GM21515 (cell line): ENCODE measurements at regions not wholly inside any gene's neighbourhood (a gene's known extent, or its start where the extent isn't known, plus 50 kb on each side); places are given as distances from the start of the nearest gene placed in this dataset.

Source experiments
- ATAC-seq: cut with Tn5 transposase; IDR thresholded peaks from one replicate; pipeline ENCODE4 v1.9.1; 2021; ENCODE audit not compliant: unreplicated experiment

DNA sequence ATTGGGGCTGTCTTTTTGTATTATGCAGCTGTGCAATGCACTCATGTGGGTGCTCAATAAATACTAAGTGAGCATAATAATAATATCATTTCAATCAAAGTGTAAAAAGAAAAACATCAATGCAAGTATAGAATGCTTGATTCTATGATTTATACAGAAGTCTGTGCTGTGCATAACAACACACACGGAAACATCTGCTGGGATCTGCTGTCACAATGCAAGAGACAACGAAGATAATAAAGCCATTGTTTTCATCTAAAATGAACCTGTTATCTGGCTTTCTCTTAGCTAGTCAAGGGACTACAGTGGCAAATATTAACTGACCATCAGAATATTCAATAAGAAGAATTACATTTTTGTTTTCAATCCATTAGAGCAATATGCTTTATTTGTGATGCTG, 1156.9 kb upstream of the MAP3K7 start:
- no peak for ATAC-seq

DNA sequence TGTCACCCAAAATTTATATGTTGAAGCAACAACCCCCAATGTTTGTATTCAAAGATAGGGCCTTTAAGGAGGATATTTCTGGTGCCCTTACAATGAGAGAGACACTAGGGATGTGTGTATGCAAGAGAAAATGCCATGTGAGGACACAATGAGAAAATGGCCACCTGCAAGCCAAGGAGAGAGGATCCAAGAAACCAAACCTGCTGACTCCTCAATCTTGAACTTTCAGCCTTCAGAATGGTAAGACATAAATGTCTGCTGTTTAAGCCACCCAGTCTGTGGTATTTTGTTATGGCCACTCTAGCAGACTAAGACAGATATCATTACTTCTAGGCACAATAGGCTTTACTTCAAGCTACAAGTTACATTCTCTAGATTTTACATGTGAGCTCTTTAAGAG, 1145.1 kb upstream of the MAP3K7 start:
- ATAC-seq = no peak

DNA sequence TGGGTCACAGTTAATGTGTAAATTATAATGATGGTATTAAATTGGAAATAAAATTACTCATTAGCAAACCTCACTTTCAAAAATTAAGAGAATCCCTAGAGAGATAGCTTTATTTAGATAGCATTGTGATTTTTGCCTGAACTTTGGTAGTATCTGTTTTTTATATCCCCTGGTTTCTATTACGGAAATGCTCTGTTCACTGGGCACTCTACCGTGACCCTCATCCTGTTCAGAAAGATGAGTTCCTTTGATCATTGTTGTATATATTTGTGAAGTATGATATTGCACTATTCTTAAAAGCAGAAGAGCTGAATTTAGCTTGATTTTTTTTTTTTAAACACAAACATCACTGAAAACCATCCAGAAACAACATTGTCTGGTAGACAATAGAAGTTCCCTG, 1143.8 kb upstream of the MAP3K7 start:
- ATAC-seq = no peak

DNA sequence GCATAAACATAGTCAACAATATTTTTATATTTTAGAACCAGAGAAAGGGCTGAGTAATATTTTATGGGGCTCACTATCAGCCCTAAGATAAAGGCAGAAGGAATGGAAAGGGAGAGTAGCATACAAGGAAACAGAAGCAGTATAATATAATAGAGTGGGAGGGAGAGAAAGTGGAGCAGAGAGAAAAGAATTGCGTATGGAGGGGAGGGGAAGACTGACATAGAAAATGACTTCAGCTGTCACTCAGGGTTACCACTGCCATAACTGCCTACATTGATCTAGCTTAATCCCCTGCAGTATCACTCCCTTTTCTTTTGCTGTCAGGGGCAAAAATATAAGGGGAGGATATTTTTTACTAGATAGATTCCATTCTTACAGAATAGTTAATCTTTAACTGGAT, 1133.5 kb upstream of the MAP3K7 start:
- no peak for ATAC-seq

DNA sequence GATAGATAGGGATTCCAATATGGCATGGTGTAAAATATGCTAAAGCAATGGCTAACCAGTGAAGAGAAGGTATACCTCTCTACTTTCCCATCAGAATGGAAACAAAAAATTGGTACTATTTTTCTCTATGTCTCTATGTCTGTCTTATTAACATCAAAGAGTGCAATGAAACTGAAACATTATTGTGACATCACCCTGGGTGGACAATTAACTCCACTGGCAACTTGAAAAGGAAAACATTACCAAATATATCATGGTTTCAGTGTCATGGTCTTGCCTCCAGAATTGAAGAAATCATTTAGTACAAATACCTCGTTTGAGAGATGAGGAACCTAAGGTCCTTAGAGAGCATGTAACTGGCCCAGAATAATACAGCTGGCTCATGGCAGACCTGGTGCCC, 1132.5 kb upstream of the MAP3K7 start:
- no peak for ATAC-seq

DNA sequence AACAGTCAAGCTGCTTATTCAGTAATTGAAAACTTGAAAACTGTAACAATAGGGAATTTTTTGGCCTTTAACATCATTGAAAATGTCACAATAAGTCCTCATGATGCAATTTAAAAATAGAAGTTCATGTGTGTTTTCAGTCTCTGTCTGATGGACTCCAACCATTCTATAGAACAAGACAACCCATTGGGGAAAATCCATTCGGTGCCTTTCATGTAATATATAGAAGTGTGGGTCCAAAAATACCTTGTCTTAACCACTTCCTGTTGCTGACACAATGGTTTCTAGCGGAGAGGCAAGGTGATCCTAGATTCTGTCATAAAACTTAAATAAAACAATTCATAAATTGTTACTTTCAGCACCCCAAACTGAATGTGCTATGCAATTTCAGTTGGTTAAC, 1131.3 kb upstream of the MAP3K7 start:
- no peak for ATAC-seq

DNA sequence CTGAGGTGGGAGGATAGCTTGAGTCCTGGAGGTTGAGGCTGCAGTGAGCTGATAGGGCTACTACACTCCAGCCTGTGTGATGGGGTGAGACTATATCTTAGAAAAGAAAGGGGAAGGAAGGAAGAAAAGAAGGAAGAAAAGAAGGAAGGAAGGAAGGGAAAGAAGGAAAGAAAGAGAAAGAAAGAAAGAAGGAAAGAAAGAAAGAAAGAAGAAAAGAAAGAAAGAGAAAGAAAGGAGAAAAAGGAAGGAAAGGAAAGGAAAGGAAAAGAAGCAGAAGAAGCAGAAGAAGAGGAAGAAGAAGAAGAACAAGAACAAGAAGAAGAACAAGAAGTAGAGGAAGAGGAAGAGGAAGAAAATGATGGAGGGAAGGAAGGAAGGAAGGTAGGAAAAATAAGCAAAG, 1130.2 kb upstream of the MAP3K7 start:
- ATAC-seq = no peak

DNA sequence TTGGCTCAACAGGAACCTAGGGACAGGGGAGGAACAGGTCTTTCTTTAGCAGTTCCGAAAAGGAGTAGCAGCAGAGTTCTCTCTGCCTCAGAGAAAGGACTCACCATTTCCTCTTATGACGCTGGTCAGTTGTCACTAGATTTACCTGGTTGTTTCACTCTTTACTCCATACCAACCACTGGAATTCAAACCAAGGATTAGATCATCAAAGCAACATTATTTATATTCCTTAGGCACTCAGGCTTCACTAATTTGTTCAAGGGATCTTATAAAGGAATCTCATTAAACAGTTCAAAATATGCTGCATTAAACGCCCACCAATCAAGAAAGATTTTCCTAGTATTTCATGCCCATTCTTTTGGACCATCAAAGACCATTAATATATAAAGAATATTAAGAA, 1129.5 kb upstream of the MAP3K7 start:
- ATAC-seq = no peak

DNA sequence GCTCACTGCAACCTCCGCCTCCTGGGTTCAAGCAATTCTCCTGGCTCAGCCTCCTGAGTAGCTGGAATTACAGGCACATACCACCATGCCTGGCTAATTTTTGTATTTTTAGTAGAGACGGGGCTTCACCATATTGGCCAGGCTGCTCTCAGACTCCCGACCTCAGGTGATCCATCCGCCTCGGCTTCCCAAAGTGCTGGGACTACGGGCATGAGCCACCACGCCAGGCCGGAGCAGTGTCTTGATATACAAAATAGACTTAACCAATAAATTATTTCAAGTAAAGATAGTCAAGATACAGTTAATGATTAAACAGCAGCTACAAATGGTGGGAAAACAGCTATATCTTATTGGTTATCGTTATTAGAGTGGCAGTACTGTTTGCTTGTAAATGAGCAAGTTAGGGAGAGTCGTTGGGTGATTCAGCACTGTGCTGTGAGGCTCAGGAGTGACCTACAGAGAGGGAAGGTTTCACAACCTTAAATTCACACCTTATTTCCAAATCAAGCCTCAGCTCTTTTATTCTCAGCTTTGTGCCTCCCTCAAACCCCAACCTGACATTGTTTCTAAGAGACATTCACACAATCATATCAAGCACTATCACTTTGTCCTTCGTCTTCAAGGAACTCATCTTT, 1128.4 kb upstream of the MAP3K7 start:
- no peak for ATAC-seq

DNA sequence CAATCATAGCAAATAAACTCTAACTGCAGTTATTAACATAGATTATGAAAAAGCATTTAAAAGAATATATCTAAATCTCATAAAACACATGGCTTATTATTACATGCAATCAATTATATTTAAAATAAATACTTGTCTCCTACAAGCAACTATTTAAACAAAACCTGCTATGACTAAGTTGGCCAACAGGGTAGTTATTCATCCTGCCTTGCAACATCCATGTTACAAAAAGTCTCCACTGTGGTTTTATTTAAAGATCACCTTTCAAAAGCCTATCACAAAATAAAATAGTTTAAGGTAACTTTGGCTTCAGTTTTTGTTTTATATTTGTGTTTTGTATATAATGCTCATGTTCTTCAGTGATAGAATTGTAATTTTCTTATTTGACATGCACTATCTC, 1127.0 kb upstream of the MAP3K7 start:
- no peak for ATAC-seq

DNA sequence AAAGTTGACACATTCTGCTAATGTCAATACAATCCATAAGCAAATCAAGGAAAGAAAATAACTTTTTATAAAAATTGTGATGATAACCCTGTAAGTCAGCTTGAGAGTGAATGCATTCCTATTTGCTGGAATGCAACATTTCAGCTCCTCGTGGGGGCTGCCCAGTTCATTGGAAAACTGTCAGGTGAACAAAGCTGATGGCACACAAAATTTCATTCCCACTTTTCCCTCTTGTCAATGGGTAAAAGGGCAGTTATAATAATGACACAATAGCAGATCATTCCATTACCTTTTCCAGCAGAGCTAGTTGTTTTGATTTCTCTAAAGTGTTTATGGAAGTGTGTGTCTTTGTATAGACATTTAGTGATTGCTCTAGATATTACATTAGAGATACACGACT, 1124.6 kb upstream of the MAP3K7 start:
- ATAC-seq = no peak

DNA sequence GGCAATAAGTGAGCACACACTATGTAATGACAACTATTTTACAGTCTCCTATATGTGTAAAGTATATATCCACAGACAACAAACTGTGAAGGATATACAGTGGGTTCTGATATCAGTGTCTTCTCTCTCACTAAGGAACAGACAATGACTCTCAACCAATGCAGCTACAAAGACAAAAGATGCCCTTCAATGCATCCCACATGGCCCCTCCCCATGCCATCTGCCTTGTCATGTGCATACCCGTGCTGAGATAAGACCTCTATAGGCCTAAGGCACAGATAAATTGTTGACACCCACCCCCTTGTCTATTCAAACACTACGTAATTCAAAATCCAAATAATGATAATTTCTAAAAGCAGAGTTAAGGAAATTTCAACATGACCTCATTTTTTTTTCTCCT, 1123.5 kb upstream of the MAP3K7 start:
- ATAC-seq = no peak

DNA sequence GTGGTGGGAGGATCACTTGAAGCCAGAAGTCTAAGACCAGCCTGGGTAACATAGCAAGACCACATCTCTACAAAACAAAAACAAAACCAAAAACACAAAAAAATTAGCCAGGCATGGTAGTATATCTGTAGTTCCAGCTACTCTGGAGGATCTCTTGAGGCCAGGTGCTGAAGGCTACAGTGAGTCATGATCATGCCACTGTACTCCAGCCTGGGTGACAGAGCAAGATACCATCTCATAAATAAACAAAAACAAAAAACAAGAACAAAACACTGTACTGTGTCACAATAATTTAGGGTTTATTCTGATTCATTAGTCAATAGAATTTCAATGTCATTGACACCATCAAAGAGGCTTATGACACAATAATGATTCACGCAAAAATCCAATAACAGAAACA, 1121.7 kb upstream of the MAP3K7 start:
- no peak for ATAC-seq

DNA sequence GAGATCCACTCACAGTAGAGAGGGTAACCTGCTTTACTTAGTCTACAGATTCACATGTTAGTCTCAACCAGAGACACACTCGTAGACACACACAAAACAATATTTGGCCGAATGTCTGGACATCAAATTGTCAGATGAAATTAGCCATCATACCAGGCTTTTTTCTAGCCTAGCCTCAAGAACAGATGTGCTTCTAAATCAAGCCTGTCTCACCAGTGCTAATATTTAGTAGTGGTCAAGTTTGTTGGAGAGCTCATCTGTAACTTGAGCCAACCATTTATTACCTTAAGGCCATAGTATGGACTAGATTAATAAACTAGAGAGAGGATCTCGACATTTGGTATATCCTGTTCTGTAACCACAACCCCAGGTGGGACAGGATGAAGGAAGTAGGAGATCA, 1118.8 kb upstream of the MAP3K7 start:
- ATAC-seq = no peak

DNA sequence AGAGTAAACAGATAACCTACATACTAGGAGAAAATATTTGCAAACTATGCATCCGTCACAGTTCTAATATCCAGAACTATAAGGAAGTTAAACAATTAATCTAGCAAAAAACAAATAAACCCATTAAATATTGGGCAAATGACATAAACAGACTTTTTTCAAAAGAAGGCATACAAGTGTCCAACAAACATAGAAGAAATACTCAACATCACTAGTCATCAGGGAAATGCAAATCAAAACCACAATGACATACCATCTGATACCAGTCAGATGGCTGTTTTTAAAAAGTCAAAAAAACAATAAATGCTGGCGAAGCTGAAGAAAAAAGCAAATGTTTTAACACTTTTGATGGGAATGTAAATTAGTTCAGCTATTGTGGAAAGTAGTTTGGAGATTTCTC, 1117.7 kb upstream of the MAP3K7 start:
- no peak for ATAC-seq

DNA sequence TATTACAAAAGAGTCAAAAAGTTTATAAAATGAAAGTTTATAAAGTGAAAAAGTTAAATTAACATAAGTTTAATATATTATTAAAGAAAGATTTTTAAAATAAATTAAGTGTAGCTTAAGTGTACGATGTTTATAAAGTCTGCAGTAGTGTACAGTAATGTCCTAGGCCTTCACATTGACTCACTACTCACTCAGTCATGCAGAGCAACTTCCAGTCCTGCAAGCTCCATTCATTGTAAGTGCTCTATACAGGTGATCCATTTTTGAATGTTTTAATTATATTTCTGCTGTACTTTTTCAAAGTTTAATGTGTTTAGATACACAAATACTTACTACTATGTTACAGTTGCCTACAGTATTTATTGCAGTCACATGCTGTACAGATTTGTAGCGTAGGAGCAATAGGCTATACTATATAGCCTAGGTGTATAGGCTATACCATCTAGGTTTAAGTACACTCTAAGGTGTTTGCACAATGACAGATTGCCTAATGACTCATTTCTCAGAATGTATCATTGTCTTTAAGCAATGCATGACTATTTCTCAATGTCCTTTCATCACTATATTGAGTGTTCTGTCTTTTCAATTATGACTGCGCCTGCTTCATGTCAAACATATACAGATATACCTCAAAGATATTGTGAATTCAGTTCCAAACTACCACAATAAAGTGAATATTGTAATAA, 1110.3 kb upstream of the MAP3K7 start:
- ATAC-seq = no peak

DNA sequence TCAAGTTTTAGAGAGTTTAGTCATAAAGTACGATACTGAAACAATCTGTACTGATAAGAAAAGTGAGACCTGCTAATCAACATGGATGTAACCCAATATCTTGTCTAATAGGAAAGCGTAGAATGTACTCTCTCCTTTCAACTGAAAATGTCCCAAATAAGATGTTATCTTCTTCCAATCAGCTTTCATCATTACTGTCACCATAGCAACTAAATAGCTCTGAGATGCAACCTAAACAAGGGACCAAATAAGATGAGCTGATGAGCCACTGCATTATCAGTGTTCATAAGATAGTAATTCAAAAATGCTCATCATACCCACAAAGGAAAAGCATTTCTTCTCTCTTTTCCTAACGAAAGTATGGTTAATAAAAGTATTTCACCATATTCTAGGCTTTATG, 1108.3 kb upstream of the MAP3K7 start:
- ATAC-seq = no peak

DNA sequence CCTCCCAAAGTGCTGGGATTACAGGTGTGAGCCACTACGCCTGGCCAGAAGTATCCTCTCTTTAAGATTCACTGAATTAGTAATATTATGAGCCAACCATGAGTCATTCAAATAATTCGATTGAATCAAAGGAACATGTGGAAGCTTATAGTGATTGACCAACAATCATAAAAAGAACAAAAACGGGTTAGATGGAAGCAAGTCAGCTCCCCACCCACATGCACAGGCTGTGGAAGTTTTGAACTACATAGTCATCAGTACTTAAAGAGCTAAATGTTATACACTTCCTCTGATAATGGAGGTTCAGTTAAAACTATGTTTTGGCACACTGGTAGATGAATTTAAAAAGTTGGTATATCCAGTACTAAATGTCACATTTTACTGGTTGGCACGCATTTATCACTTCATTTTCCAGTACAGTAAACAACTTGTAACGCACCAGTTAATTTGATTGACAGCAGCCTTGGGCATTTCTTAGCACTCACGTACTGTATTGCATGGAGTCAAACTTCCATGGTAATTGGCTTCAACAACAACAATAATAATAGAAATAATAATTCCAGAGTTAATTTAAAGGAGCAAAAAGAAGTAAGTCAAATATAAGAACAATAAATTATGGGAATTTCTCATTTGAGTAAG, 1107.3 kb upstream of the MAP3K7 start:
- ATAC-seq = no peak

DNA sequence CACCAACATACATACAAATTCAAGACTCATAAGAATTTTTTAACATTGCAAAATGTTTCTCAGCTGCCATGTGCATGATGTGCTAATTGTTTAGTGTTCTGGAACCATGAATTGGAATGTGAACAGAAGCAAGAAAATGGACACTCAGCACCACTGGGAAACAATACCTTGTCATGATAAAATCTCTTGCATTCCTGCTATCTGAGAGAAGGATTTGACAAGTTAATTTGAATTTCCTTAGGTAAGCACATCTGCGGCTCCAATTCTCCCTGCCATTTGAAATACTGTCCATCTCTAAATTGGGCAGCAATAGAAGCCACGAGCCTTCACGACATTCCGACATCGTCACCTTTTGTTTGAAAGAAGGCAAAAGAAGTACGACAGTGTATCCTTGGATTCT, 1104.6 kb upstream of the MAP3K7 start:
- ATAC-seq = no peak

DNA sequence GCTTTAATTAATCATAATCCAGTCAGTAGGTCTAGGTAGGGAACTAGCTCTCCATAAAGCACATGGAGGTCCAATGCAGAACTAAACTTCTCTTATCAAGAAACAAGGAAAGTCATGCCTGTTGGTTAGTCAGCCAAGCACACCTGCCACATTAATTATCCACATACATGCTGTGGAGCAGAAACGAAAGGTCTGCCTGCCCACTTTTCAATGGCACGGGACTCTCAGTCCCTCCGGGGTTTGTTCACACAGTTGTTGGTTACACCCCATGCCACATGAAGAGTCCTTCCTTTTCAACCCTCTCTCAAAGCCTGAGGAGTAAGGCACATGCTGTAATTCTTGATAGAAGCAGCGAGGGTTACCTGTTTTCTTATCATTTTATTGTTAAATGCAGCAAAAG, 1096.4 kb upstream of the MAP3K7 start:
- ATAC-seq = no peak

DNA sequence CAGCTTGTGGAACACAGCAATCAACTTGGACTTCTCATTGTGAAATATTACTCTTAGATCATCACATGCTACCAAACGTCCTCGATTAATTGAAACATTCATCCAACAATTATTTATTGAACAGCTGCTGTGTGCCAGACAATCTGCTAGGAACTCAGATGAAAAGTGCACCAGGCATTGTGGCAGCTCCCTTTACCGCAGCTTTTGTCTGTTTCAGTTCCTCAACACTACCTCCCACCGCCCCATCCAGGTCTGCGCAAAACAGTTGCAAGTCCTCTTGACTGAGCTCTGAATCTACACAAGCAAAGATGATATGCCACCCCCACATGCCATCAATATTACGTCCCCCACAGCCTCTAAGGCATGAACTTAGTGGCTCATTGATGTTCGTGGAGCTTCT, 1094.4 kb upstream of the MAP3K7 start:
- ATAC-seq = no peak

DNA sequence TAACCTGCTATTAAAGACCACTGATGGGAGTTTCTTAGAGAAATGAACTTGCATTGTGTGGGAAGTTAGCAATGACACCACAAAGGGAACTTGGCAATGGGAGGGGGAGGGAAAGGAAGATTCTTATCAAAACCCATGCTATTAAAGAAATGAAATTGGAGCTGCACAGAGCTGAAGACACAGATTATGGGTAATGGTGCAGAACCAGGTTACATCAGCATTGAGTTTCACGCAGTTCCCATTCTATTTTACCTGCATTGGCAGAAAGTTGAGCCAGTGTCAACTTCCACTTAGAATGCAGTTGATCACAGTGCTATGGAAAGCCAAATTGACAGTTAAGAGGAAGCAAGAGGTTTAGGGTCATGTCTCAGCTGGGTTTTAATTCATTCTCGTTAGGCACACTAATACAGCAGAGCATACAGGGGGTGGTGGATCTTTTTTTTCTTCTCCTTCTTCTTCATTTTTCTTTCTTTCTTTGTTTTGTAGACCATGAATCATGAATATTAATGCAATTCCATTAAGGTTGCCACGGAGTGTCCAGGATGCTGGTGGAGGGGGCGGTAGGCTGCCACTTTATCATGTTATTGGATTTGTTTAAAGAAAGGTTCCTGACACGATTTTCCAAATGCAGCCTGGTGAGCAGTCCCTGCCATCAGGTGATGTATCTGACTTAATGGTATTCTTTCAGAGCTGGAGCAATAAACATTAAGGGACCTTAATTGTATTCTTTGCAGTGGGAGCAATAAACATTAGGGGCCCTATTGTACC, 1092.0 kb upstream of the MAP3K7 start:
- no peak for ATAC-seq
